IMR-90 (cell line): ENCODE measurements at regions not wholly inside any gene's neighbourhood (a gene's known extent, or its start where the extent isn't known, plus 50 kb on each side); places are given as distances from the start of the nearest gene placed in this dataset.

ENCODE experiments used
- ATAC-seq: fragments of 200-7000 bp; cut with Tn5 transposase; 2 replicates; pipeline ENCODE4 v1.9.1; 2020; ENCODE audit warnings: low read depth, mild to moderate bottlenecking, moderate library complexity
- BruUV-seq: library from RNA; stranded (reverse); fragments of 400-500 nt; replicated peaks from 2 replicates; lab custom pipeline; 2021; lab: Mats Ljungman, UMichigan
- CTCF ChIA-PET: fragments of 300-600 bp; formaldehyde crosslinking; extraction: SDS; loops from one replicate; lab custom pipeline; 2021; ENCODE audit warnings: antibody characterized with exemption; lab: Yijun Ruan, JAX
- POLR2A ChIA-PET: fragments of 300-600 bp; sonication (Branson Sonifier 250); formaldehyde crosslinking; loops from one replicate; lab custom pipeline; 2022; ENCODE audit warnings: antibody characterized with exemption; ENCODE audit not compliant: unreplicated experiment; lab: Charles Lee
- DNase-seq: peaks from one replicate; pipeline ENCODE4 v3.0.0; 2013
- H2AFZ ChIP-seq: replicated peaks from 2 replicates; pipeline ENCODE3; 2013; ENCODE audit warnings: low read length, mild to moderate bottlenecking; ENCODE audit not compliant: poor library complexity
- H2AK5ac ChIP-seq: 2 replicates; pipeline ENCODE4 v1.6.1; 2013; ENCODE audit warnings: low read depth, low read length, inconsistent platforms
- H2AK9ac ChIP-seq: replicated peaks from 2 replicates; pipeline ENCODE3; 2013; ENCODE audit warnings: mild to moderate bottlenecking, low read depth, low read length, moderate library complexity; ENCODE audit not compliant: poor library complexity
- H2BK120ac ChIP-seq: 2 replicates; pipeline ENCODE4 v1.6.1; 2013; ENCODE audit warnings: low read depth, low read length, inconsistent platforms
- H2BK15ac ChIP-seq: 3 replicates; pipeline ENCODE4 v1.6.1; 2013; ENCODE audit warnings: low read depth, low read length, inconsistent platforms
- H2BK20ac ChIP-seq: 2 replicates; pipeline ENCODE4 v1.6.1; 2013; ENCODE audit warnings: low read depth, mild to moderate bottlenecking, inconsistent platforms, low read length, moderate library complexity
- H2BK5ac ChIP-seq: 2 replicates; pipeline ENCODE4 v1.6.1; 2013; ENCODE audit warnings: mild to moderate bottlenecking, low read depth, low read length, inconsistent platforms; ENCODE audit not compliant: poor library complexity, severe bottlenecking
- H3K14ac ChIP-seq: replicated peaks from 2 replicates; pipeline ENCODE4 v1.6.1; 2013; ENCODE audit warnings: low read depth, low read length, inconsistent platforms
- H3K18ac ChIP-seq: 2 replicates; pipeline ENCODE4 v1.6.1; 2013; ENCODE audit warnings: low read depth, low read length, control low read depth
- H3K23ac ChIP-seq: 2 replicates; pipeline ENCODE4 v1.6.1; 2013; ENCODE audit warnings: low read depth, low read length, inconsistent platforms
- H3K27ac ChIP-seq: 2 replicates; pipeline ENCODE4 v1.5.1; 2013; ENCODE audit warnings: mild to moderate bottlenecking, control low read depth, low read length; ENCODE audit not compliant: insufficient read depth
- H3K27me3 ChIP-seq: 2 replicates; pipeline ENCODE4 v1.6.1; 2013; ENCODE audit warnings: low read length; ENCODE audit not compliant: control insufficient read depth, insufficient read depth
- H3K36me3 ChIP-seq: 2 replicates; pipeline ENCODE4 v1.6.1; 2013; ENCODE audit warnings: low read length, mixed read lengths; ENCODE audit not compliant: control insufficient read depth, insufficient read depth
- H3K4ac ChIP-seq: 2 replicates; pipeline ENCODE4 v1.6.1; 2013; ENCODE audit warnings: low read depth, low read length, inconsistent platforms
- H3K4me1 ChIP-seq: 2 replicates; pipeline ENCODE4 v1.6.1; 2013; ENCODE audit warnings: low read length, mixed read lengths; ENCODE audit not compliant: control insufficient read depth, insufficient read depth
- H3K4me2 ChIP-seq: 2 replicates; pipeline ENCODE4 v1.6.1; 2013; ENCODE audit warnings: low read depth, mild to moderate bottlenecking, control low read depth, low read length, moderate library complexity
- H3K4me3 ChIP-seq: 2 replicates; pipeline ENCODE4 v1.5.1; 2013; ENCODE audit warnings: low read depth, mild to moderate bottlenecking, control low read depth, low read length, moderate library complexity; ENCODE audit not compliant: insufficient read depth
- H3K56ac ChIP-seq: 2 replicates; pipeline ENCODE4 v1.6.1; 2013; ENCODE audit warnings: low read length, inconsistent platforms; ENCODE audit not compliant: insufficient read depth; ENCODE audit errors: extremely low read depth
- H3K79me1 ChIP-seq, 2 experiments: 2 replicates each; pipeline ENCODE4 v1.6.1; 2013; ENCODE audit warnings: low read length in 2 of 2, inconsistent platforms in 1 of 2, low read depth in 1 of 2
- H3K9ac ChIP-seq: 2 replicates; pipeline ENCODE4 v1.6.1; 2013; ENCODE audit warnings: low read depth, low read length, control low read depth
- H3K9me1 ChIP-seq: 2 replicates; pipeline ENCODE4 v1.6.1; 2013; ENCODE audit warnings: low read length, inconsistent platforms; ENCODE audit not compliant: insufficient read depth
- H3K9me3 ChIP-seq: 2 replicates; pipeline ENCODE4 v1.6.1; 2013; ENCODE audit warnings: low read length; ENCODE audit not compliant: control insufficient read depth, insufficient read depth
- H4K20me1 ChIP-seq: 2 replicates; pipeline ENCODE4 v1.6.1; 2013; ENCODE audit warnings: low read length, inconsistent platforms; ENCODE audit not compliant: insufficient read depth
- H4K5ac ChIP-seq: 2 replicates; pipeline ENCODE4 v1.6.1; 2013; ENCODE audit warnings: mild to moderate bottlenecking, low read depth, low read length, control low read depth
- H4K8ac ChIP-seq, 2 experiments: 2 replicates each; pipeline ENCODE4 v1.6.1; 2013; ENCODE audit warnings: low read depth in 2 of 2, low read length in 2 of 2, control low read depth in 1 of 2, inconsistent platforms in 1 of 2
- H4K91ac ChIP-seq: 2 replicates; pipeline ENCODE4 v1.6.1; 2013; ENCODE audit warnings: low read depth, low read length, inconsistent platforms; ENCODE audit not compliant: insufficient read depth
- BHLHE40 ChIP-seq: fragments of 150-350 bp; IDR thresholded peaks from 2 replicates; pipeline ENCODE4 v1.6.1; 2016; ENCODE audit warnings: mild to moderate bottlenecking, low read depth, low read length
- CEBPB ChIP-seq: IDR thresholded peaks from 2 replicates; pipeline ENCODE4 v1.6.1; 2012; ENCODE audit warnings: low read depth, low read length, improper control_type of control experiment
- CHD1 ChIP-seq: IDR thresholded peaks from 2 replicates; pipeline ENCODE4 v1.6.1; 2012; ENCODE audit warnings: low read depth, low read length, improper control_type of control experiment
- MAZ ChIP-seq: IDR thresholded peaks from 2 replicates; pipeline ENCODE4 v1.6.1; 2012; ENCODE audit warnings: low read depth, mild to moderate bottlenecking, low read length, improper control_type of control experiment, moderate library complexity, borderline replicate concordance
- NFE2L2 ChIP-seq: fragments of 150-350 bp; IDR thresholded peaks from 2 replicates; pipeline ENCODE4 v1.6.1; 2016; ENCODE audit warnings: low read depth, mild to moderate bottlenecking, low read length
- POLR2A ChIP-seq: IDR thresholded peaks from 2 replicates; pipeline ENCODE4 v1.6.1; 2012; ENCODE audit warnings: mild to moderate bottlenecking, low read depth, low read length
- RAD21 ChIP-seq: IDR thresholded peaks from 2 replicates; pipeline ENCODE4 v1.6.1; 2012; ENCODE audit warnings: low read length, improper control_type of control experiment
- RCOR1 ChIP-seq: IDR thresholded peaks from 2 replicates; pipeline ENCODE4 v1.6.1; 2012; ENCODE audit warnings: mild to moderate bottlenecking, low read length, improper control_type of control experiment; ENCODE audit not compliant: insufficient replicate concordance
- RFX5 ChIP-seq: IDR thresholded peaks from 2 replicates; pipeline ENCODE4 v1.8.0; 2012; ENCODE audit warnings: low read depth, mild to moderate bottlenecking, low read length, moderate library complexity
- SMC3 ChIP-seq: fragments of 150-350 bp; IDR thresholded peaks from 2 replicates; pipeline ENCODE4 v1.6.1; 2016; ENCODE audit warnings: low read depth, mild to moderate bottlenecking, antibody characterized with exemption, low read length, moderate library complexity
- WGBS, 2 experiments: methylation state at CpG; one replicate each; pipeline versions ENCODE4 v1.1.5 to v1.1.7; 2013; ENCODE audit warnings: missing lambda C conversion rate in 2 of 2; ENCODE audit not compliant: insufficient read length in 1 of 2; ENCODE audit errors: extremely low coverage in 2 of 2; 5-methylcytosine and 5-hydroxymethylcytosine counted together
- dilution Hi-C: fragments of 300-500 bp; cut with HindIII; formaldehyde crosslinking; loops from one replicate; pipeline ENCODE4 v1.14.3; 2018; ENCODE audit warnings: low sequenced_read_pairs; ENCODE audit not compliant: unreplicated experiment
- in situ Hi-C: fragments of 300-500 bp; cut with MboI; formaldehyde crosslinking; loops from 3 replicates; pipeline ENCODE4 v1.14.3; 2019; ENCODE audit warnings: low sequenced_read_pairs, inconsistent platforms, mixed read lengths
- intact Hi-C: fragments of 100-400 bp; cut with micrococcal nuclease; formaldehyde crosslinking; loops from 2 replicates; pipeline ENCODE4 v1.10.0; 2022
- TF ChIP-seq, protein P1 (sequence below): fragments of 150-350 bp; IDR thresholded peaks from 2 replicates; pipeline ENCODE4 v1.6.1; 2016; ENCODE audit warnings: low read depth, mild to moderate bottlenecking, low read length, moderate library complexity, borderline replicate concordance
- TF ChIP-seq, protein P2 (sequence below): fragments of 150-350 bp; IDR thresholded peaks from 2 replicates; pipeline ENCODE4 v1.6.1; 2017; ENCODE audit warnings: mild to moderate bottlenecking, antibody characterized with exemption, low read length, low read depth
- TF ChIP-seq, protein P3 (sequence below): conservative IDR thresholded peaks from 2 replicates; pipeline ENCODE4 v1.5.1; 2012; ENCODE audit warnings: mild to moderate bottlenecking, low read depth, low read length, improper control_type of control experiment

DNA sequence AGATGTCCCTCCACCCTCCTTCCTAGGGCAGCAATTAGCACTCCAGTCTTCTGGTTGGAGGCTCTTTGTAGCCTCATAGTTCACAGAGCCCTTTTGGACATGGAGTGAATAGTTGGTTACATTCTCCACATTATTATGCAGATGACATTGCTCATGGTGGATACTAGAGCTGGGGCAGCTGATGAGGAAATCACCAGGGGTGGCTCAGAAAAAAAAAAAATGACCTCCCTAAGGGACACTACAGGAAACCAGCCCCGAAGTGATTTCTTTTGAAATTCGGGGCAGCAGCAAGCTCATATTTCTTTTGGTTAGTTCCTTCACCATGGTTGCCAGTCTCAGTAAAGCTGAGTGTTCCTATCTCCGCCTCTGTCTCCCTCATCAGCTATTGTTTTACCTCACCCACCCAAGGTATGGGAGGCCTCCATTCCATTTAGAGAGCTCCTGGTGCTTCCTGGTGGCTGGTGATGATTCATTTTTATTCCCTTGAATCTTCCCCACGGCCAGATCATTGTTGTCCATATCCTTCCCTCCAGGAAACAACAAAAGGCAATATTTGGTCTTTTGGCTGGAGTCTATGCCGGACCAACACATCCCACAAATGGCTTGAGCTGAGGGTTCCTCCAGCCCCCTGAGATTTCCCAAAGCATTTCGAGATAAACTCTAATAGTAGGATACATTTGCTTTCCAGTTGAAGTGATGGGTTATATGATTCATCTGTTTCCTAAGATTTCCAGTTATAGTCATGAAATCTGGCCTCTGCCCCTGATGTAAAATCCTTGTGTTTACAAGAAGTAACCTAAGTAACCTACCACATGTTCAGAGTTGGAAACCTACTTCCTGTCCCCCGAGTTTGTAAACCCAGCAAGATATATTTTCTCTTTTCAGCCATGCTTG, 56.2 kb upstream of the NID2 start:
- Histone ChIP-seq H3K14ac (peak overlapping the region; percentile 99), H3K23ac (peak overlapping the region; percentile 75), H3K9me3 (no peaks in the 10 kb centered on the region), H2BK15ac (peak overlapping the region; percentile 95), H3K18ac (peak overlapping the region; percentile 98), H3K4me2 (peak overlapping the region; percentile 42), H3K79me1 (0 out of 4 replicates have a peak, but pooled peaks cover 0 to 3% of the 10 kb centered on the region in 2 experiments), H3K9me1 (peaks cover 6% of the 10 kb centered on the region; the same call in 1 of the 2 replicates), H4K8ac (peak overlapping the region; percentile 69 to 94), H3K4me3 (no peak overlapping the region), H3K36me3 (no peaks in the 10 kb centered on the region), H3K56ac (peak overlapping the region; percentile 55; the same call in 1 of the 2 replicates), H3K4me1 (peaks cover 15% of the 10 kb centered on the region), H2BK120ac (peak overlapping the region; percentile 97), H3K27ac (peak overlapping the region; percentile 78), H3K4ac (peak overlapping the region; percentile 84), H2AFZ (peak overlapping the region; percentile 77), H2BK5ac (peak overlapping the region; percentile 87), H2AK9ac (peak overlapping the region; percentile 68), H4K20me1 (no peaks in the 10 kb centered on the region), H2AK5ac (peak overlapping the region; percentile 87), H4K91ac (peak overlapping the region; percentile 80), H4K5ac (peak overlapping the region; percentile 86), H3K9ac (peak overlapping the region; percentile 19), H2BK20ac (peak overlapping the region; percentile 97), H3K27me3 (no peaks in the 10 kb centered on the region)
- BruUV-seq, result no TSS peak
- intact Hi-C loops (loop anchor here (1.0 kb wide), 1 partner anchor 56 kb away; the partner anchor contains the start of gene NID2), in situ Hi-C loops (no loop called here), dilution Hi-C loops (no loop called here)
- peak; percentile 79 for ATAC-seq
- ChIA-PET POLR2A (interaction anchor here (1.0 to 1.4 kb wide), 2 partner anchors 56 to 134 kb away, joined by 3 to 5 read pairs; partner anchors contain the start of gene NID2), CTCF (interaction anchor here (0.5 to 0.6 kb wide), 3 partner anchors 60 to 281 kb away, joined by 3 to 4 read pairs (median 4); no protein-coding TSS in a partner anchor)
- WGBS, 2 experiments, result no CpG with 5 or more reads among the region's 7 CpGs
- DNase-seq, result peak; percentile 87
- TF ChIP-seq, protein P1, sequence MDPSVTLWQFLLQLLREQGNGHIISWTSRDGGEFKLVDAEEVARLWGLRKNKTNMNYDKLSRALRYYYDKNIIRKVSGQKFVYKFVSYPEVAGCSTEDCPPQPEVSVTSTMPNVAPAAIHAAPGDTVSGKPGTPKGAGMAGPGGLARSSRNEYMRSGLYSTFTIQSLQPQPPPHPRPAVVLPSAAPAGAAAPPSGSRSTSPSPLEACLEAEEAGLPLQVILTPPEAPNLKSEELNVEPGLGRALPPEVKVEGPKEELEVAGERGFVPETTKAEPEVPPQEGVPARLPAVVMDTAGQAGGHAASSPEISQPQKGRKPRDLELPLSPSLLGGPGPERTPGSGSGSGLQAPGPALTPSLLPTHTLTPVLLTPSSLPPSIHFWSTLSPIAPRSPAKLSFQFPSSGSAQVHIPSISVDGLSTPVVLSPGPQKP, result no peak
- TF ChIP-seq POLR2A, result no peak
- TF ChIP-seq, protein P2, sequence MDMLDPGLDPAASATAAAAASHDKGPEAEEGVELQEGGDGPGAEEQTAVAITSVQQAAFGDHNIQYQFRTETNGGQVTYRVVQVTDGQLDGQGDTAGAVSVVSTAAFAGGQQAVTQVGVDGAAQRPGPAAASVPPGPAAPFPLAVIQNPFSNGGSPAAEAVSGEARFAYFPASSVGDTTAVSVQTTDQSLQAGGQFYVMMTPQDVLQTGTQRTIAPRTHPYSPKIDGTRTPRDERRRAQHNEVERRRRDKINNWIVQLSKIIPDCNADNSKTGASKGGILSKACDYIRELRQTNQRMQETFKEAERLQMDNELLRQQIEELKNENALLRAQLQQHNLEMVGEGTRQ, result no peak
- TF ChIP-seq RCOR1, result no peak
- TF ChIP-seq CHD1, result no peak
- no peak for TF ChIP-seq MAZ
- TF ChIP-seq, protein P3, sequence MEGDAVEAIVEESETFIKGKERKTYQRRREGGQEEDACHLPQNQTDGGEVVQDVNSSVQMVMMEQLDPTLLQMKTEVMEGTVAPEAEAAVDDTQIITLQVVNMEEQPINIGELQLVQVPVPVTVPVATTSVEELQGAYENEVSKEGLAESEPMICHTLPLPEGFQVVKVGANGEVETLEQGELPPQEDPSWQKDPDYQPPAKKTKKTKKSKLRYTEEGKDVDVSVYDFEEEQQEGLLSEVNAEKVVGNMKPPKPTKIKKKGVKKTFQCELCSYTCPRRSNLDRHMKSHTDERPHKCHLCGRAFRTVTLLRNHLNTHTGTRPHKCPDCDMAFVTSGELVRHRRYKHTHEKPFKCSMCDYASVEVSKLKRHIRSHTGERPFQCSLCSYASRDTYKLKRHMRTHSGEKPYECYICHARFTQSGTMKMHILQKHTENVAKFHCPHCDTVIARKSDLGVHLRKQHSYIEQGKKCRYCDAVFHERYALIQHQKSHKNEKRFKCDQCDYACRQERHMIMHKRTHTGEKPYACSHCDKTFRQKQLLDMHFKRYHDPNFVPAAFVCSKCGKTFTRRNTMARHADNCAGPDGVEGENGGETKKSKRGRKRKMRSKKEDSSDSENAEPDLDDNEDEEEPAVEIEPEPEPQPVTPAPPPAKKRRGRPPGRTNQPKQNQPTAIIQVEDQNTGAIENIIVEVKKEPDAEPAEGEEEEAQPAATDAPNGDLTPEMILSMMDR, result no peak
- peak; percentile 54; the same call in 1 of the 2 replicates for TF ChIP-seq CEBPB
- peak; percentile 76; the same call in 1 of the 2 replicates for TF ChIP-seq BHLHE40
- TF ChIP-seq RFX5, result no peak
- TF ChIP-seq RAD21, result no peak
- no peak for TF ChIP-seq NFE2L2
- TF ChIP-seq SMC3, result no peak
